GM19452 (cell line): ENCODE measurements at regions not wholly inside any gene's neighbourhood (a gene's known extent, or its start where the extent isn't known, plus 50 kb on each side); places are given as distances from the start of the nearest gene placed in this dataset.

ENCODE experiments used
- ATAC-seq: cut with Tn5 transposase; IDR thresholded peaks from one replicate; pipeline ENCODE4 v1.9.1; 2021; ENCODE audit not compliant: unreplicated experiment

DNA sequence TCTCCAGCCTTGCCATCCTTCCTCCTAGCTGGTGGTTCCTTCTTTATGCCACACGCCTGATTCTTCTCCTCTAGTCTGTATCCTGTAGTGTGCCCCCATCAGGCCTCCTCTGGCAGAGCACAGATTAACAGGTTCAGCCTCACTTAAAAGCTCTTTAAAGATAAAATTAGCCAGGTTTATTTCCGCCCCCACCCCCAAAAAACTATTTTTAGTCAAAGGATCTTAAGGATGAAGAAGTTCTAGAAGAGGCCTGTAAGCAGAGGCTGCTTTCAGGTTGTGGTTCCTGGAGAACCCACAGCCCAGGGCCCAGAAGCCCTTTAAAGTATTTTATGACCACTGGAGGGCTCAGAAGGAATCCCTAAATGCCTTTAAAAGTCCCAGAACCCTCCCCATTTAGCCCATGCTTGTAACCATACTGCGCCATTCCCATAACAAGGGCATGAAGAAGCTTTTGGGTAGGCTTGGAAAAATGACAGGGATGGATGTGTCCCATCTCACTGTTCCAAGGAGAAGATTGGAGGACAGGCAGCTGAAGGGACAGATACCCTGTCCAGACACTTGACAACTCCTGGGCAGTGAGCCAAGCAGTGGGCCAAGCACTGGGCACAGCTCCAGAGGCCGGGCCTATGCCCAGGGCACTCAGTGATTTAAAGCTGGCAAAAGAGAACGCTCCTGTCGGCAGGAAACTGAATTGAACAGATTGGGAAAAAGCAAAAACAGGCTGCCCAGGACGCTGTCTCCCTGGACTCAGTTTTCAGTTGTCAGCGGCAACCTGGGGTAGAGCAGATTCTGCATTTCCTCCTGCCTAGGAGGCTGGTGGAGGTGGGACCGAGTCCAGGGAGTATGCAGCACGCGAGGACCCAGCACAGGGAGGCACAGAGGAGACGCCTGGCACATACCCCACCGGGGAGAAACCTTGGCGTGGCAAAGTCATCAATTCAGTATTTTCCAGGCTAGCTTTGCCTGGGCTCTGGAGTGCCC, 106.3 kb upstream of the SSBP2 start:
- no peak for ATAC-seq

DNA sequence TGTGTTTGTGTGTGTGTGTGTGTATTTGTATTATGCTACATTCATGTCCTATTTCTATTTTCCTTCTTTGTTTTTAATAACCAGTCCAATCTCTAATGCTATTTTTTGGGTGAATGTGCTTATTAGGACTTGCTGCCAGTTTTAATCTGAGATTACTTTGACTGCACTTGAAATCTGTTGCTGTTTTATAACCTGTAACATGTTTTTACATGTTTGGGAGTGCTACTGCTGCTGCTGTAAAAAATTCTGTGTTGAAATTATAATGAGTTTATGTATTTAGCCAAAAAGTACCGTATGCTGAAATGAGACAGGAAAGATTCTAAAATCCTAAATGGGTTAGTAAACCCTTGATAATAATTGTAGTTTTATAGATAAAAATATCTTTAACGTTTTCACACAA, 104.7 kb upstream of the SSBP2 start:
- no peak for ATAC-seq

DNA sequence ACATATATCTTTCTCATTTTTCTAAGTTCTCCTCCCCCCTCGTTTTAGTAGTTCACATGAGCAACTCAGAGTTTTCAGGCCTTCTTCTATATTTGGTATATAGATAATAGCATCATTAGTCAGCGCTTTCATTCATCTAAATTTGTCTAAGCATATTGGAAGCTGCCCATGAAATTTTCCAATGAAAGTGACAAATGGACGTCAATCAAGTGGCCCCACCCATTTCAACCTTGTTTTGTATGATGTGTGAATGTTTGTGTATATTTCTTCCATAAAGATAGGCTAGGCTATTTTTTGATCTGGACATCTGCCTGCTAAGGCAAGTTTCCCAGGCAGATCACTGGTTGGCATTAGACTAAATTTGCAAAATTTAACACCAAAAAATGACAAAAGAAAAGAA, 104.0 kb upstream of the SSBP2 start:
- ATAC-seq, result no peak

DNA sequence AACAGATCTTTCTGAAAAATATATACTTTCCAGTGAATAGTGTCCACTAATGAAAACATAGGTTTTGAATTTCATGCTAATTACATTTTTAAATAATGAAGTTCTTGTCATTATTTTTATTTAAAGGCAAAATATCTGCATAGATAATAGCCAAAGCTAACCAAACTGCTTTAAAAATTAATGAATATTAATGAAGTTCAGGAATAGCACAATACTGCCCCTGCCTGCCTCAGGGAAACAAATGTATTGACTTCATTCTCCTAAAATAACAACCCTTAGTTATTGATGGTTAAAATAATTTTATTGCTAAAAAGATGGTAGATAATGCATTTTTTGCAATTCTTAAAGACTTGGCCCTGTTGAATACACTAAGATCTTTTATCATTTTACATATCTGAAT, 103.6 kb upstream of the SSBP2 start:
- no peak for ATAC-seq

DNA sequence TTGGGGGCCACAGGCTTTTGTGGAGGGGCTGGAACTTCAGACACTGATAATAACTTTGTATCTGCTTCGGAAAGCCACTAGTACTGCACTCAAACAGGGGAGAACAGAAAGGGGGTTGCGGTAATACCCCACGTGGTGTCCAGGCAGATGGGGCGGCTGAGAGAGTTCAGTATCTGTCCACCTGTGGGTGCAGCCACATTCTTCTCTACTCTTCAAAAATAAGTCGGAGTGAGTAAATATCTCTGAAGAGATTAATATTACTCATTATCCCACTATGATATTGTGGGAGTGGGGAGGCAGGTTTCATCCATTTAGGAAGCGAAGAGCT, 102.1 kb upstream of the SSBP2 start:
- ATAC-seq, result no peak

DNA sequence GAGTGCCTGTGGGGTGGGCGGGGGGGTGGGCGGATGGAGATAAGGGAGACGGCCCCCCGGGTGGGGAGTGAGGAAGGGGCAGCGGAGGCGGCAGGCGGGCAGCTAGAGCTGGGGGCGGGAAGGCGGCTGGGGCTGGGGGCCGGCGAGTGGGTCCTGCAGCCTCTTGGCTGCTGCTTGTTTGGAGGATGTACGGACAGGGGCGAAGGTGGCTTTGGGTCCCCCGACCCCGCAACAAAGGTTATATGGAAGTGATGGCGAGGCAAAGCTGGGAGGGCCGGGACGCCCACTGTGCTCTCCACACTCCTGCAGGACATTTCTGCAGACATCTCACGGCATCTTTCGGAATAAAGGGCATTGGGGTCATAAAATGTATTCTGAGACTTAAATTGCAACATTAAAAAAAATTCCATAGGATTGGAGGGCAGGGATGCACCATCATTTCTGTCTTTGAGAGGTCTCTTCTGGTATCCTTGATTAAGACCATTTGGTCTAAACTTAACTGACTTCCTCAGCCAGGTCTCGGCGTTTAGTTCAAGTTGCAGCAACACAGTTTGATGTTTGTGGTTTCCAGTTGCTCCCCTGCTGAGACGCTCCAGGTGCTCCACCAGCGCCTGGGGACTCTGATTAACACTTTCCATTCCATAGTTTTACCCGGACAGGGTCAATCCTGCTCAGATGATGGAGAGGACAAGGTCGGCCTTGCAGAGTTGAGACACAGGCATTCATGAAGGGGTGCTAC, 101.6 kb upstream of the SSBP2 start:
- ATAC-seq, result no peak

DNA sequence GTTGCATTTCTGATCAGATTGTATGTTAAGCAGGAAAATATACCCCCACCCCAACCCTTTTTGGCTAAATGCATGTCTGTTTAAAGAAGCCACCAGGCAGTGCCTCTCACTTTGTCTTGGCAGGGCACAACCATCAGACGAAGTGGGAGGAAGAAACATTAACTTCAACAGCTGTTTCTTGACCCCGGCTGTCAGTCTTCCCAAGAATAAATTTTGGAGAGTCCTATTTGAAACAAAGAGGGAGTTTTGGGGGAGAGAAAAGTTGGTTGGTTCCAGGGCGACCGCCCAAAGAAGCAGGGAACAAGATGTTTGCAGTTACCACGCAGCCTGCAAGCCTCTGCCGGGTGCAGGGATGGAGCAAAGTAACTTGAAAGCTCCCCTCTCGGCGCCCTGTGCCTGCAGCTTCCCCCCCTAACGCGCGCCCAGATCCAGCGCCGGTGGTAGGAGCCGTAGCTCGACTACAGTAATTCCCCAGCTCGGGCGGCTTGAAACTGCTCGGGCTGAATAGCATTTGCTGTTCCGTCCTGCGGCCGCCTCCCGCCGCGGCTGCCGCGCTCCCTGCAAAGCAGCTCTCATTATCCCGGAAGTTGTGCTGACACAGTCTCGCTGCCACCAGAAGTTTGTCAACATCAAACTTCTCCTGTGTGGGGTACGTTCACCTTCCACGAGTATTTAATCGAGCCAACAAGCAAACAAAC, 100.7 kb upstream of the SSBP2 start:
- ATAC-seq, result peak; percentile 84

DNA sequence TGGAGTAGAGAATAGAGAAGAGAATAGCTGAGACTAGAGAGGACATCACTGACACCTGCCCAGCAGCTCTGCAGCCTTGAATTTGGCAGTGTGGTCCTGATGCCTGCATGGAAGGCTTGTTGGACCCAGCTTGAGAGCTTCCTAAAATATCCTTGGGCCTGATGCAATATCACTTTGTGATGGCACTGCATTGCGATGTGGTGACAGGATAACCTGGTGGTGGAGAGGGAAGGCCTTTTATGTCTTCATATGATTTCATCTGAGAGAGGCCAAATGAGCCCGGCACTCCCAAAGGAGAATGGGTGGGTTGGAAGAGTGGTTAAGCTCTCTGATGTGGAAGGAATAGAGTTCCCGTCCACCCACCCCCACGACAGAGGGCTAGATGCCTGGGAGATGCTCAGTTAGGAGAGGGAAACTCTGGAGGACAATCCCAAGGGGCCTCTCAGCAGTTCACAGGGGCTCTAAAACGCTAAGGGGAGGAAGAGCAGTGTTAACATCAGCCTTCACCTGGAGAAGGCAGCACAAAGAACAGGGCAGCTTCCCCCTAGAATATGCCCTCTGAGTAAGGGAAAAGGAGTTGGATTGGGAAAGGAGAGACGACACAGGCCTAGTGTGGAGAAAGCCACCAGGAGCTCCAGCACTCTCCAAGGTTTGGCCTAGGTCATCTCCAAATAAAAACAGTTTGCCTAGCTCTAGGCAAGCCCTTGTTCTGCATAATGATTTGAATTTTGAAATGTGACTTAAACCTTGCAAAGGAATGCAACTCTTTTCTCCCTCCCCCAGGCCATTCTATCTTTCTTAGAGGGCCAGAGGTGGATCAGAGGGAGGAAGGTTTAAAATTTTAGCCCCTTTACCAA, 99.8 kb upstream of the SSBP2 start:
- ATAC-seq, result no peak

DNA sequence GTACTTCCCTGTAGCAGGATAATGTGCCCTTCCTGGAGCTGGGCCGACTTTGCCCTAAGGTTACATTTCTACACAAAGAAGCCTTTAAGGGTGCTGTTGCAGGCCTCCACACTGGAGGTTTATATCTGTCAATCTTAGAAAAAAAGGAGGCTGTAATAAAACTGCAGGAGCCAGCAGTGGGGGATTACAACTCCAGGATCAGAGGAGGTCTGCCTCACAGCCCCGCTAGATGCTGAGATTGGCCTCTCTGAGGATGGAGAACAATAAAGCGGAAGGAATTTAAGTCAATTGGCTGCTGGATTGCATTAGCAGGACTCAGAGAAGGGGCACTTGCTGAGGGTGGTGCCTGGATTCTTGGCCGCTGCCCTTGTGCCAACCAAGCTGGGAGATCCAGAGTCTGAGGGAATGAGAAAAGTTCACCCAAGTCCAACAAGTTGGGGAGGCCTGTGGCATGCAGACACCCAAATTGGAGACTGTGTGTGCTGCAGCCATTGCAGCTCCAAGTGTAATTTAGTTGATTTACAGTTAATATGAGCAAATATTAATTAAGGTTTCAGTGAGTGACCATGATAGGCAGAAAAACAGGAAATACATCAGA, 99.0 kb upstream of the SSBP2 start:
- ATAC-seq, result no peak

DNA sequence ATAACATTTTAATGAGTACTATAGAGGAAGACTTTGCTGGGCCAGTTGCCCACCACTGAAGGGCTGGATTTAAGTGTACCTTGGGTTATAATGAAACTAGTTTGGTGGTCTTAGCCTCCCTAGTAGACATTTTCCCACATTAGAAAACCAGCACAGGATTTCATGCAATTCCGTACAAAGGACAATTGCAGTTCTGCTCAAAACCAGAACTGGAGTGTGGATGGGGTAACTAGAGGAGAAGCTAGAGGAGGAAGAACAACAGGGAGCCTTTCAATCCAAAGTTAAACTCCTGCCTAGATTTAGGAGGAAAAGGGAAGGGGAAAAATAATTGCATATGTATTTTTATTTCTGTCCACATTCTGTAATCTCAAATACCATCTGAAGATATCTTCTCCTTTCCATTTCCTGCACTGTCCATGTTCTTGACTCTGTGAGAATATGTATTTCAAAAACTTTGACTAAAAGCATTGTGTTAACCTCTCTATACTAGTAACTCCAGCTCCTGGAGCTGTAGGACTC, 97.5 kb upstream of the SSBP2 start:
- no peak for ATAC-seq

DNA sequence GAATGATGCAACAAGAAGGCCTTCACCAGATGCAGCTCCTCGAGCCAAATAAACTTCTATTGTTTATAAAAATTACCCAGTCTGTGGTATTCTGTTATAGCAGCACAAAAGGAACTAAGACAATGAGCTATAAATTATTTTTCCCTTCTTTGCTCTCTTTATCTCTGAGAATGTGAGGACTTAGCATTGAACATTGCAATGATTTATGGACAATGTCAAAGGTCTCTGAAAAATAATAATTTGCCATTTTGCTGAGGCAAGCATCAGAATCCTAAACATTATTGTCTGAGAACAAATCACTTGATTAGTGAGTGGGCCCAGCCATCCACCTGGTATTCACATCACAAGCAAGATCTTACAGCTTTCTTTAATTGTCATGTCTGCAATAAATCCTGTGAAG, 95.4 kb upstream of the SSBP2 start:
- no peak for ATAC-seq

DNA sequence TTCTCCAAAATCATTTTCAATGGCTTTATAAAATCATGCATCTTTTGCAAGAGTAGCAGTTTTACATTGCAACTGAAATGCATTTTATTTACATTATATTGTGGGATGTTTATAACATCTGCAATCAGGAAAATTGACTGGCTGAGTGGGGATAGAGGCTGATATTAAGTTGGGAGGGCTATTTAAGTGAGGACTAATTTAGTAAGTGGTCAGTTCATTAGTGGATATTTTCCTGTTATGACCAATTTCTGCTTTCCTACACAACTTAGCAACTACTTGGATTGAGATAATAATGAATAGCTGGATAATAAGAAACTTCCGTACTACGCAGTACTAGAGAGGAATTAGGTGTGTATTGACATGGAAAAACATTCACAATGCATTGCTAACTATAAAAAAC, 92.9 kb upstream of the SSBP2 start:
- no peak for ATAC-seq

DNA sequence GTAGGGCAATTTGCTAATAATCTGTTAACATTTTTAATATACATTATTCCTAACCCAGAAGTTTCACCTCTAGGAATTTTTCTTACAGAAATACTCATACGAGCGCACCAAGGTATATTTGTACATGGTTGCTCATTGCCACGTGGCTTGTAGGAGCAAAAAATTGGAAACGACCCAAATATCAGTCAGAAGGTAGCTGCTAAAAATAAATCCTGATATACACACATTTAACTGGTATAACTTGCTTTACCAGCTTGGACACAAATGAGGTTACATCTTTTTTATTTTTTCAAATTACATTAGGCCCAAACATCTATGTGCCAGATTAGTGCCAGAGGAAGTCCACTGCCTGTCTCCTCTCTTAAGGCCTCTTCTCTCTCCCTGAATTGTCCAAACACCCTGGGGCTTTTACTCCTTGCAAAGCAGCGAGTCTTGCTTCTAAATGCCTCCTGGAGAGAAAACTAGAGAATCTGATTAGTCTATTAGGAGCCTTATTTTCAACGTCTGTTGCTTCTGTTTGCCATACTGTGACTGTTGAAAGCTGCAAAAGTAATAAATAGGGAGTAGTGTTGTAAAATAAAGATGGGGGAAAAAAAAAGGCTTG, 92.0 kb upstream of the SSBP2 start:
- no peak for ATAC-seq

DNA sequence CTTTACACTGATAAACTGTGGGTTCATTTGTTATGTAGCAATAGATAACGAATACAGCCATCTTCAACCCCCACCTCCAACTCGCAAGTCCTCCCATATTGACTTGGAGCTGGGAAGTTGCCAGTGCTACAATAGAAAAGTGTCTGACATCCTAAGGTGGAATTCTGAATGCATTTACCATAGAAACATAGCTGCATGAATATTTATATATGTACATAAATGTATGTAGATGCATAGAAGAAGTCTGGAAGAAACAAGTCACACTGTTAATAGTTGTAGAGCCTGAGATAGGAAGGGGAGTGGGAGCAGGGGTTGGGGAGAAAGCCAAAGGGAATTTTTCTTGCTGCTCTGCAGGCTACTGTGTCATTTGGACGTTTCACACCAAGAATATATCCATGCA, 88.1 kb upstream of the SSBP2 start:
- ATAC-seq, result no peak

DNA sequence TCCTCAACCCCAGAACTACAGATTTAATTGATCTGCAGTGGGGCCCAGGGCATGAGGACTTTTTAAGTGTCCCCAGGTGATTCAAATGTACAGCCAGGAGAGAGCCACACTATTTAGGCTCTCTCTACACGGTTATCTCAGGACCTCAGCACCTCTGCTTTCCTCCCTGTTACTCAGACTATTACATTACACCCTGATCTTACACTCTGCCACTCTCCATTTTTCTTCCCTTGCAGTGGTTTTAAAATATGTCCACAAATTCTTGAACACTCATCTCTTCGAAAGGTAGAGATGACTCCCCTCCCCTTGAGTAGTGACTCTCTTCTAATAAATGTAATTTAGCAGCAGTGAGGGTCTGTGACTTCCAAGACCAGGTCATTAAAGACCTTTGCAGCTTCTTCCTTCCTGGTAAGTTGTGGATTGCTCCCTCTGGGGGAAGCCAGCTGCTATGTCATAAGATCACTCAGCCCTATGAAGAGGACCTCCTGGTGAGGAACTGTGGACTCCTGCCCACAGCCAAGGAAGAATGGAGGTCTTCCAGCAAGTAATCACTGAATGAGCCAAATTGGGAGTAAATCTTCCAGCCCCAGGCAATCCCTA, 87.5 kb upstream of the SSBP2 start:
- peak; percentile 79 for ATAC-seq

DNA sequence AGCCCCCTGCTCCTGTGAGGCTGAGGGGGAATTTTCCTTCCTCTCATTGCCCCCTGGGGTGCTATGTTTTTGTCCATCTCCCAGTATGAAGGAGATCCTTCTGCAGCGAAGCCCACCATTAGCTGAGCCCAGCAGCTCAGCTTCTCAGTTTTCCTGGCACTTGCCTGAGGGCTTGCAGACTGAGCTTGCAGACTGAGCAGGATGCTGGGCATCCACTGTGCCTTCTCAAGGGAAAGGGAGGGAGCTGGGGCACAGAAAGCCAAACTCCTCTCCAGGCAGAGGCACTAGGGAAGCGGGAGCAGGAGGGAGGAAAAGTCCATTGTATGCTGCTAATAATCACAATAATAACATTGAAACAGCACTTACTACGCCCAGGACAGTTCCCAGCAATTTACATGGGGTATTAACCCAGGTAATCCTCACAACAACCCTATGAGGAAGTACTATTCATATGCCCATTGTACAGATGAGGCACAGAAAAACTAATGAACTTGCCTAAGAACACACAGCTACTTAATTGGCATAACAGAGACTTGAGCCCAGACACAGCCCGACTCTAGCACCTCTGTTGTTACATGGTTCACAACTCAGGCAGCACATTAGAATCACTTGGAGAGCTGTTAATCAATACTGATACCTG, 86.9 kb upstream of the SSBP2 start:
- ATAC-seq, result no peak

DNA sequence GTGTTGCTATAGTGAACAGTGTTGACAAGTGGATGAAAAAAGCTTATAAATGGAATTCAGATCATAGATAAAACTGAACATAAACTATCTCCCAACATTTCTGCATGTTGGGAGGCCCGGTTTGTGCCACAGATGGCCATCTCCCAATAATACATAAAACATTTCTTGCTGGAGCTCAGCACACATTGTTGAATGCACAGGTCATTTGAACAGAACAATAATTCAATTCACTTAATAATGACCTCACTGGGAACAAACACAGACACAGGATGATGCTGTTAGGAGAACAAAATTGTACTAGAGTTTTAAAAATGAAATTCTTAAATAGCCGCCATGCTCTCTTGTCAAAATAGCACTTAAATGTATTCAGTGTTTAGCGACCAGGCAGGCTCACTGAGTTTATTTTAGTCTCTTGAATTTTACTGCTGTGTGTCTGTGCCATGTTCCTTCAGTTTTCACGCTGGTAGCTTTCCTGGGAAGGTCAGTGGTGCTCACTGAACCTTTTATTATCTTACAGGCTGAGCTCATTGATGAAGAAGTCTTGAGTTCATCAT, 85.0 kb upstream of the SSBP2 start:
- no peak for ATAC-seq

DNA sequence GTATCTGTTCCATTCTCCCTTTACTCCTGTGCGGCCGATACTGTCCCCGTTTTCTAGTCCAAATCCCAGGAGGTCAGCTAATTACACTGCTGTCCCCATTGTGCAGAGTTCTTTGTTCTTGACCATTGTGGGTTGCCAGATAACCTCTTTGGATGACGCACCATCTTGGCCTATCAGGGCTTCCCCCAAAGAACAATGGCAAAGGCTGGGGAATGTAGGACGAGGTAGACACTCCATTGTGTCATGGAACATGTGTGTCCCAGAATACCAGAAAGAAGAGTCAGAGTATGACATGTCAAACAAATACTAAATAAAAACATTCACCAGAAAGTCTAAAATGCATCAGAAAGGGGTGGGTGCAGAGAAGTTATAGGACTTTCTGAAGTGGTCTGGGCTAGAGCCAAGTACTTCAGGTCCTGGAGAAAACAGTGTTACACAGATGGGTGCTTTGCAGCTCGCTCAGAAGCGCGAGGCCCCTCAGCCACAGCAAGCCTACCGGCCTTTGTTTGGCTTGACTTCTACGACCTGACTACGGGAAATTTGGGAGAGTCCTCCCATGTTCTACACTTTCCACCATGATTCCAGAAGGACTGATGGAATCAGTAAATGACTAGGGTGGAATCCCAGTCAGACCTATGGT, 83.2 kb upstream of the SSBP2 start:
- no peak for ATAC-seq
